GM23338 (cell line): ENCODE measurements at regions not wholly inside any gene's neighbourhood (a gene's known extent, or its start where the extent isn't known, plus 50 kb on each side); places are given as distances from the start of the nearest gene placed in this dataset.

Experiments used
- ATAC-seq: fragments of 200-7000 bp; cut with Tn5 transposase; 3 replicates; pipeline ENCODE4 v1.9.1; 2020
- DNase-seq: peaks from one replicate; pipeline ENCODE4 v3.0.0-alpha.2; 2015; ENCODE audit warnings: low spot score
- H2AFZ ChIP-seq: fragments of 200-600 bp; sonication (generic); 2 replicates; pipeline ENCODE4 v1.8.0; 2016; ENCODE audit warnings: antibody characterized with exemption, mild to moderate bottlenecking, moderate library complexity
- H3F3A ChIP-seq: fragments of 200-600 bp; sonication (generic); replicated peaks from 2 replicates; pipeline ENCODE4 v1.8.0; 2017; ENCODE audit warnings: antibody characterized with exemption, mixed run types, low read depth
- H3K27ac ChIP-seq: fragments of 200-600 bp; sonication (generic); 2 replicates; pipeline ENCODE4 v1.6.1; 2016; ENCODE audit warnings: low read depth
- H3K27me3 ChIP-seq: fragments of 200-600 bp; sonication (generic); 2 replicates; pipeline ENCODE4 v1.8.0; 2016; ENCODE audit warnings: mild to moderate bottlenecking, mixed run types, moderate library complexity; ENCODE audit not compliant: insufficient read depth
- H3K36me3 ChIP-seq: fragments of 200-600 bp; sonication (generic); 2 replicates; pipeline ENCODE4 v1.8.0; 2016; ENCODE audit warnings: mild to moderate bottlenecking; ENCODE audit not compliant: insufficient read depth
- H3K4me1 ChIP-seq: fragments of 200-600 bp; sonication (generic); 2 replicates; pipeline ENCODE4 v1.8.0; 2016; ENCODE audit warnings: mild to moderate bottlenecking, moderate library complexity; ENCODE audit not compliant: insufficient read depth
- H3K4me2 ChIP-seq: fragments of 200-600 bp; sonication (generic); 2 replicates; pipeline ENCODE4 v1.7.1; 2017; ENCODE audit warnings: mixed run types
- H3K4me3 ChIP-seq: fragments of 200-600 bp; sonication (generic); 2 replicates; pipeline ENCODE4 v1.6.1; 2016; ENCODE audit warnings: mixed run types
- H3K79me2 ChIP-seq: fragments of 200-600 bp; sonication (generic); replicated peaks from 2 replicates; pipeline ENCODE4 v1.8.0; 2017; ENCODE audit warnings: mild to moderate bottlenecking; ENCODE audit not compliant: insufficient read depth
- H3K9me2 ChIP-seq: fragments of 200-600 bp; sonication (generic); 2 replicates; pipeline ENCODE4 v1.8.0; 2017; ENCODE audit not compliant: insufficient read depth
- H4K20me1 ChIP-seq: fragments of 200-600 bp; sonication (generic); replicated peaks from 2 replicates; pipeline ENCODE4 v1.8.0; 2017; ENCODE audit warnings: mild to moderate bottlenecking; ENCODE audit not compliant: insufficient read depth
- H3K27ac Mint-ChIP-seq: 2 replicates; pipeline ENCODE4 v1.8.0; 2020; ENCODE audit warnings: inconsistent platforms, mild to moderate bottlenecking, moderate library complexity, mixed read lengths
- H3K27me3 Mint-ChIP-seq: 3 replicates; pipeline ENCODE4 v1.8.0; 2022; ENCODE audit warnings: low read depth, mild to moderate bottlenecking, moderate library complexity, mixed read lengths, inconsistent platforms; ENCODE audit not compliant: insufficient read depth, poor library complexity
- H3K36me3 Mint-ChIP-seq: 3 replicates; pipeline ENCODE4 v1.8.0; 2021; ENCODE audit warnings: low read depth, mild to moderate bottlenecking, inconsistent platforms, moderate library complexity, mixed read lengths
- H3K4me1 Mint-ChIP-seq: 3 replicates; pipeline ENCODE4 v1.8.0; 2020; ENCODE audit warnings: mild to moderate bottlenecking, inconsistent platforms, mixed read lengths
- H3K4me3 Mint-ChIP-seq: 3 replicates; pipeline ENCODE4 v1.8.0; 2021; ENCODE audit warnings: moderate library complexity, mild to moderate bottlenecking, inconsistent platforms, mixed read lengths
- H3K9me3 Mint-ChIP-seq: 3 replicates; pipeline ENCODE4 v1.8.0; 2020; ENCODE audit warnings: moderate library complexity, mild to moderate bottlenecking, inconsistent platforms, mixed read lengths
- CTCF ChIP-seq, 2 experiments: fragments of 200-600 bp in 1 of 2; sonication (generic) in 1 of 2; conservative IDR thresholded peaks; 2 replicates each; pipeline versions ENCODE4 v1.5.1 to v1.6.1; 2016 to 2017; ENCODE audit warnings: antibody characterized with exemption in 2 of 2, low read depth in 2 of 2, mild to moderate bottlenecking in 2 of 2, moderate library complexity in 1 of 2
- ETS1 ChIP-seq: IDR thresholded peaks from 2 replicates; pipeline ENCODE4 v1.6.1; 2016; ENCODE audit warnings: antibody characterized with exemption
- EZH2 ChIP-seq: fragments of 200-600 bp; sonication (generic); IDR thresholded peaks from one replicate; pipeline ENCODE4 v1.8.0; 2017; ENCODE audit warnings: antibody characterized with exemption, mild to moderate bottlenecking, low read depth; ENCODE audit not compliant: unreplicated experiment
- NANOG ChIP-seq: IDR thresholded peaks from 2 replicates; pipeline ENCODE4 v1.6.1; 2016; ENCODE audit warnings: antibody characterized with exemption, borderline replicate concordance
- POLR2AphosphoS5 ChIP-seq: IDR thresholded peaks from 2 replicates; pipeline ENCODE4 v1.6.1; 2016; ENCODE audit warnings: antibody characterized with exemption, low read depth
- STAT1 ChIP-seq: IDR thresholded peaks from one replicate; pipeline ENCODE4 v1.6.1; 2016; ENCODE audit warnings: antibody characterized with exemption; ENCODE audit not compliant: unreplicated experiment
- ZNF331 ChIP-seq: fragments of 250-450 bp; sonication (Bioruptor Pico); IDR thresholded peaks from 2 replicates; pipeline ENCODE4 v1.5.0; 2020; ENCODE audit warnings: low read depth, mild to moderate bottlenecking, moderate library complexity
- ZNF462 ChIP-seq: fragments of 250-450 bp; sonication (Bioruptor Pico); IDR thresholded peaks from 2 replicates; pipeline ENCODE4 v1.5.0; 2020; ENCODE audit warnings: mild to moderate bottlenecking, moderate library complexity

GRCh38 chr9:31606678-31607077 lies 777.8 kb upstream of the ACO1 start (continued):
- TF ChIP-seq ZNF462 (no peak), ETS1 (no peak), NANOG (no peak), POLR2AphosphoS5 (no peak), ZNF331 (CRISPR knock-in tag) (no peak), CTCF (conservative IDR thresholded peaks at IDR 0.05; ENCODE audit: low read depth in 2 of 2) (no peak)

- H3K4me1 Mint-ChIP-seq = peaks cover 4% of the 10 kb centered on the region
- TF ChIP-seq ZNF331 (CRISPR knock-in tag) = no peak
- TF ChIP-seq POLR2AphosphoS5 = no peak
- TF ChIP-seq EZH2 = no peak
- TF ChIP-seq STAT1 = no peak
- no peak for TF ChIP-seq NANOG
- TF ChIP-seq ETS1 = no peak
- Histone ChIP-seq H3K4me2 (no peak overlapping the region), H3K27me3 (no peaks in the 10 kb centered on the region), H4K20me1 (no peaks in the 10 kb centered on the region), H3F3A (no peaks in the 10 kb centered on the region), H3K36me3 (no peaks in the 10 kb centered on the region), H3K27ac (no peak overlapping the region), H3K79me2 (no peaks in the 10 kb centered on the region), H3K4me3 (no peak overlapping the region), H3K4me1 (no peaks in the 10 kb centered on the region), H2AFZ (0 out of 2 replicates have a peak overlapping the region, but pooled peaks have one; percentile 16), H3K9me2 (no peaks in the 10 kb centered on the region)
- H3K4me3 Mint-ChIP-seq = no peak overlapping the region
- no peaks in the 10 kb centered on the region for H3K9me3 Mint-ChIP-seq
- H3K36me3 Mint-ChIP-seq = no peaks in the 10 kb centered on the region
- ATAC-seq (no peak), DNase-seq (no peak)
- H3K27ac Mint-ChIP-seq = no peak overlapping the region
- H3K27me3 Mint-ChIP-seq = no peaks in the 10 kb centered on the region
Measured at GRCh38 chr9:31608416-31608815, 776.0 kb upstream of the ACO1 start.
